ENCODE measurements at regions not wholly inside any gene's neighbourhood (a gene's known extent, or its start where the extent isn't known, plus 50 kb on each side); places are given as distances from the start of the nearest gene placed in this dataset.

DNA sequence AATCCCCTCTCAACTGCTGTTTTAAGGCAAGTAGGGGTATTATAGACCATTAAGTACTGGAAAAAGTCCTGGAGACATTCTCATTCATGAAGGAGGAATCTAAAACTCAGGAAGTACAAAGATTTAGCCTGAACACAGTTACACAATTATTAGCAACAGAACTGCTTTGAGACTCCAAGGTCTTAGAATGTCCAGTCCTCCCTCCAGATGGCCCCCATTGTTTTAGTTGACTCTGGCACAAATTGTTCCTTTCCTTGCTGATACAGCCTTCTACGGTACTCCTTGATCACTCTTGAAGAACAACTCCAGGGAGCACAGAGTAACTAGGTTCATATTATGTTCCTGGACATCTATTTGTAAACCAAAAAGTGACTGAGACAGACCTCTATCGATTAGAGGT, 210.1 kb upstream of the RND3 start:
- Histone ChIP-seq H3F3A (ENCODE audit: insufficient read depth, low read depth) (0 out of 2 replicates have a peak, but pooled peaks cover 4% of the 10 kb centered on the region), H3K9me3 (ENCODE audit: insufficient read depth, low read depth) (no peaks in the 10 kb centered on the region), H3K4me2 (no peak overlapping the region), H3K79me2 (ENCODE audit: low read depth) (no peaks in the 10 kb centered on the region), H2AFZ (no peak overlapping the region), H3K9me2 (ENCODE audit: insufficient read depth) (no peaks in the 10 kb centered on the region), H4K20me1 (ENCODE audit: insufficient read depth) (no peaks in the 10 kb centered on the region), H3K36me3 (ENCODE audit: low read depth) (no peaks in the 10 kb centered on the region), H3K4me1 (replicated peaks; ENCODE audit: insufficient read depth) (no peaks in the 10 kb centered on the region), H3K27ac (0 out of 2 replicates have a peak overlapping the region, but pooled peaks have one; percentile 29), H3K4me3 (no peak overlapping the region), H3K27me3 (ENCODE audit: insufficient read depth, low read depth) (no peaks in the 10 kb centered on the region)
- CTCF ChIA-PET: no interaction called here
- TF ChIP-seq, protein P1, sequence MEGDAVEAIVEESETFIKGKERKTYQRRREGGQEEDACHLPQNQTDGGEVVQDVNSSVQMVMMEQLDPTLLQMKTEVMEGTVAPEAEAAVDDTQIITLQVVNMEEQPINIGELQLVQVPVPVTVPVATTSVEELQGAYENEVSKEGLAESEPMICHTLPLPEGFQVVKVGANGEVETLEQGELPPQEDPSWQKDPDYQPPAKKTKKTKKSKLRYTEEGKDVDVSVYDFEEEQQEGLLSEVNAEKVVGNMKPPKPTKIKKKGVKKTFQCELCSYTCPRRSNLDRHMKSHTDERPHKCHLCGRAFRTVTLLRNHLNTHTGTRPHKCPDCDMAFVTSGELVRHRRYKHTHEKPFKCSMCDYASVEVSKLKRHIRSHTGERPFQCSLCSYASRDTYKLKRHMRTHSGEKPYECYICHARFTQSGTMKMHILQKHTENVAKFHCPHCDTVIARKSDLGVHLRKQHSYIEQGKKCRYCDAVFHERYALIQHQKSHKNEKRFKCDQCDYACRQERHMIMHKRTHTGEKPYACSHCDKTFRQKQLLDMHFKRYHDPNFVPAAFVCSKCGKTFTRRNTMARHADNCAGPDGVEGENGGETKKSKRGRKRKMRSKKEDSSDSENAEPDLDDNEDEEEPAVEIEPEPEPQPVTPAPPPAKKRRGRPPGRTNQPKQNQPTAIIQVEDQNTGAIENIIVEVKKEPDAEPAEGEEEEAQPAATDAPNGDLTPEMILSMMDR (conservative IDR thresholded peaks at IDR 0.05): no peak
- TF ChIP-seq EZH2 (IDR thresholded peaks at IDR 0.05; ENCODE audit: low read depth): no peak
- no peak for DNase-seq
- POLR2A ChIA-PET (ENCODE audit: unreplicated experiment): no interaction called here
- intact Hi-C loops (cut with micrococcal nuclease; ENCODE audit: unreplicated experiment): no loop called here
- BruUV-seq (replicated peaks): no TSS peak

DNA sequence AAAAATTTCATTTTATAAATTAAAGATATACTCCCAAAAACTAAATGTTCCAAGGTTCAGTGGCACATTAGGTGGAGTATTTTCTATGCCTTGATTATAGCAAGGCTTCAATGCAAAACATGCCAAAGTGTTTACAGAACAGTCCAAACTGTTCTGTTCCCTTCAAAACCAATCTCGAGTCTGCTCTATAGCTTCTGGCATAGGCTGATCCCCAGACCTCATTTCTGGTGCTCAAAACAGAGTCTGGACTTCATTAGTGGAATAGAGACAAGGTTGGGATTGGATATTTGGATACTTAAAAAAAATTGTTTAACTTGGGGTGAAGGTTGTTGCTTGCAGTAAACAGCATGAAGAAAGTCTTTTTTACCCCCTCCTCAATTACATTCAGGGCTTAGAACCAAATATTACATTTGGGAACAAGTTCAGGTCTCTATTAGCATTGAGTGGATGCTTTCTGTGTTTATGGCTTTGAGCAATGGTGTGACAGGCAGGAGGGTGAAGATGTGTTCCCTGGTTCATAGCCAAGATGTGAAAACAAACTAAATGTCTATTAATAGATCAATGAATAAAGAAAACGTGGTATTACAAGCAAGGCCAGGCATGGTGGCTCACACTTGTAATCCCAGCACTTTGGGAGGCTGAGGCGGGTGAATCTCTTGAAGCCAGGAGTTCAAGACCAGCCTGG, 208.1 kb upstream of the RND3 start:
- Histone ChIP-seq H3K27ac (no peak overlapping the region), H3F3A (ENCODE audit: insufficient read depth, low read depth) (0 out of 2 replicates have a peak, but pooled peaks cover 4% of the 10 kb centered on the region), H3K79me2 (ENCODE audit: low read depth) (no peaks in the 10 kb centered on the region), H3K4me3 (no peak overlapping the region), H3K4me2 (no peak overlapping the region), H3K4me1 (replicated peaks; ENCODE audit: insufficient read depth) (no peaks in the 10 kb centered on the region), H3K36me3 (ENCODE audit: low read depth) (no peaks in the 10 kb centered on the region), H3K27me3 (ENCODE audit: insufficient read depth, low read depth) (no peaks in the 10 kb centered on the region), H3K9me2 (ENCODE audit: insufficient read depth) (no peaks in the 10 kb centered on the region), H4K20me1 (ENCODE audit: insufficient read depth) (no peaks in the 10 kb centered on the region), H2AFZ (no peak overlapping the region), H3K9me3 (ENCODE audit: insufficient read depth, low read depth) (no peaks in the 10 kb centered on the region)
- POLR2A ChIA-PET (ENCODE audit: unreplicated experiment): no interaction called here
- intact Hi-C loops (cut with micrococcal nuclease; ENCODE audit: unreplicated experiment): no loop called here
- TF ChIP-seq, protein P1 (conservative IDR thresholded peaks at IDR 0.05): no peak
- no peak for TF ChIP-seq EZH2 (IDR thresholded peaks at IDR 0.05; ENCODE audit: low read depth)
- no TSS peak for BruUV-seq (replicated peaks)
- no peak for DNase-seq
- CTCF ChIA-PET: no interaction called here

DNA sequence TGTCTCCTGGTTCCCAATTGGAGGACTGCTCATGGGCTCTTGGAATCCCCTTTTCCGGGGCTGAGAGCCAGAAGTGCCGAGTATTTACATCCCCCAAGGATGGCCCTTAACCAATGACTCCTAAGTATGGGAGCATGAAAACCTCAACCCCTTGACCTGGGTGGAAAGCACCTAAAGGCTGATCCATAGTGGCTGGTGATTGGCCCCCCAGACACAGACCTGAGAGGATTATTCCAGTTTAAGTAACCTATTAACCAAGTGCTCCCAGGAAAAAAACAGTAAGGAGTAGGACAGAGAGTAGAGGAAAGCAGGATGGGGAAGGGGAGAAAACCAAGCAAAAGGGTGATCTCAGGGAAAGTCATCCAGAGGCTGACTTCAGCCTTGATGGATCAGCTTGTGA, 206.1 kb upstream of the RND3 start:
- Histone ChIP-seq H3K4me3 (no peak overlapping the region), H3F3A (ENCODE audit: insufficient read depth, low read depth) (0 out of 2 replicates have a peak, but pooled peaks cover 4% of the 10 kb centered on the region), H3K79me2 (ENCODE audit: low read depth) (no peaks in the 10 kb centered on the region), H3K9me3 (ENCODE audit: insufficient read depth, low read depth) (no peaks in the 10 kb centered on the region), H2AFZ (no peak overlapping the region), H3K9me2 (ENCODE audit: insufficient read depth) (no peaks in the 10 kb centered on the region), H3K4me2 (no peak overlapping the region), H3K4me1 (replicated peaks; ENCODE audit: insufficient read depth) (no peaks in the 10 kb centered on the region), H3K36me3 (ENCODE audit: low read depth) (no peaks in the 10 kb centered on the region), H3K27ac (no peak overlapping the region), H4K20me1 (ENCODE audit: insufficient read depth) (no peaks in the 10 kb centered on the region), H3K27me3 (ENCODE audit: insufficient read depth, low read depth) (no peaks in the 10 kb centered on the region)
- POLR2A ChIA-PET (ENCODE audit: unreplicated experiment): interaction anchor here (0.6 kb wide), 1 partner anchor 84 kb away, joined by 3 read pairs; no protein-coding TSS in a partner anchor
- intact Hi-C loops (cut with micrococcal nuclease; ENCODE audit: unreplicated experiment): no loop called here
- CTCF ChIA-PET: no interaction called here
- TF ChIP-seq, protein P1 (conservative IDR thresholded peaks at IDR 0.05): no peak
- TF ChIP-seq EZH2 (IDR thresholded peaks at IDR 0.05; ENCODE audit: low read depth): no peak
- BruUV-seq (replicated peaks): no TSS peak
- no peak for DNase-seq

Measured in PC-9 (cell line).